ENCODE measurements at regions not wholly inside any gene's neighbourhood (a gene's known extent, or its start where the extent isn't known, plus 50 kb on each side); places are given as distances from the start of the nearest gene placed in this dataset.
"Not testable (repeated sequence)": the region's sequence is repeated elsewhere in the genome, so short reads cannot be mapped to it uniquely, and the experiment has no call there.

- TF ChIP-seq POLR2A (IDR thresholded peaks at IDR 0.05; ENCODE audit: low read depth, low read length) (no peak), POU2F2 (IDR thresholded peaks at IDR 0.05; ENCODE audit: low read depth, low read length) (no peak), TAF1 (IDR thresholded peaks at IDR 0.05; ENCODE audit: low read depth, low read length) (no peak), SPI1 (IDR thresholded peaks at IDR 0.05; ENCODE audit: low read depth, low read length) (no peak), POLR2AphosphoS5 (IDR thresholded peaks at IDR 0.05; ENCODE audit: low read depth, low read length) (no peak), PAX5 (IDR thresholded peaks at IDR 0.05; ENCODE audit: insufficient read depth, low read length, severe bottlenecking) (no peak)
- FAIRE-seq (no peak), DNase-seq (ENCODE audit: insufficient read length, low spot score) (no peak)
These were observed 80.5 kb upstream of the OSBPL11 start for GRCh38 chr3:125675791-125676190.

GRCh38 chr3:125679258-125679657 is 84.0 kb upstream of the OSBPL11 start:
- FAIRE-seq = no peak
- TF ChIP-seq SPI1 (IDR thresholded peaks at IDR 0.05; ENCODE audit: low read depth, low read length) = no peak
- no peak for TF ChIP-seq POLR2AphosphoS5 (IDR thresholded peaks at IDR 0.05; ENCODE audit: low read depth, low read length)
- TF ChIP-seq TAF1 (IDR thresholded peaks at IDR 0.05; ENCODE audit: low read depth, low read length) = no peak
- TF ChIP-seq PAX5 (IDR thresholded peaks at IDR 0.05; ENCODE audit: insufficient read depth, low read length, severe bottlenecking) = no peak
- DNase-seq (ENCODE audit: insufficient read length, low spot score) = no peak

- no peak for FAIRE-seq
- DNase-seq (ENCODE audit: insufficient read length, low spot score) = no peak
- TF ChIP-seq PAX5 (IDR thresholded peaks at IDR 0.05; ENCODE audit: insufficient read depth, low read length, severe bottlenecking) (no peak), TAF1 (IDR thresholded peaks at IDR 0.05; ENCODE audit: low read depth, low read length) (no peak), SPI1 (IDR thresholded peaks at IDR 0.05; ENCODE audit: low read depth, low read length) (no peak), POLR2A (IDR thresholded peaks at IDR 0.05; ENCODE audit: low read depth, low read length) (no peak), POU2F2 (IDR thresholded peaks at IDR 0.05; ENCODE audit: low read depth, low read length) (no peak), POLR2AphosphoS5 (IDR thresholded peaks at IDR 0.05; ENCODE audit: low read depth, low read length) (no peak)
These were observed 85.8 kb upstream of the OSBPL11 start for GRCh38 chr3:125681146-125681545.

GRCh38 chr3:125681906-125682305 is 86.6 kb upstream of the OSBPL11 start:
- not testable (repeated sequence) for FAIRE-seq; DNase-seq (ENCODE audit: insufficient read length, low spot score)

GRCh38 chr3:125682610-125683009 is 87.3 kb upstream of the OSBPL11 start:
- not testable (repeated sequence) for FAIRE-seq; DNase-seq (ENCODE audit: insufficient read length, low spot score)

GRCh38 chr3:125683067-125683829 is 88.0 kb upstream of the OSBPL11 start:
- no peak for TF ChIP-seq POLR2AphosphoS5 (IDR thresholded peaks at IDR 0.05; ENCODE audit: low read depth, low read length)
- TF ChIP-seq PAX5 (IDR thresholded peaks at IDR 0.05; ENCODE audit: insufficient read depth, low read length, severe bottlenecking) = no peak
- FAIRE-seq = no peak
- no peak for DNase-seq (ENCODE audit: insufficient read length, low spot score)

- peak; percentile 5 for FAIRE-seq
- TF ChIP-seq PAX5 (IDR thresholded peaks at IDR 0.05; ENCODE audit: insufficient read depth, low read length, severe bottlenecking) (no peak), POLR2A (IDR thresholded peaks at IDR 0.05; ENCODE audit: low read depth, low read length) (no peak), TAF1 (IDR thresholded peaks at IDR 0.05; ENCODE audit: low read depth, low read length) (no peak), POU2F2 (IDR thresholded peaks at IDR 0.05; ENCODE audit: low read depth, low read length) (no peak), SPI1 (IDR thresholded peaks at IDR 0.05; ENCODE audit: low read depth, low read length) (no peak), POLR2AphosphoS5 (IDR thresholded peaks at IDR 0.05; ENCODE audit: low read depth, low read length) (no peak)
- DNase-seq (ENCODE audit: insufficient read length, low spot score) = no peak
These were observed 88.9 kb upstream of the OSBPL11 start for GRCh38 chr3:125684199-125684598.

- not testable (repeated sequence) for FAIRE-seq
These were observed 90.4 kb upstream of the OSBPL11 start for GRCh38 chr3:125685741-125686140.

GRCh38 chr3:125692361-125692760 is 97.1 kb upstream of the OSBPL11 start:
- DNase-seq (ENCODE audit: insufficient read length, low spot score) (no peak), FAIRE-seq (no peak)
- TF ChIP-seq POU2F2 (IDR thresholded peaks at IDR 0.05; ENCODE audit: low read depth, low read length) (no peak), SPI1 (IDR thresholded peaks at IDR 0.05; ENCODE audit: low read depth, low read length) (no peak), POLR2A (IDR thresholded peaks at IDR 0.05; ENCODE audit: low read depth, low read length) (no peak), PAX5 (IDR thresholded peaks at IDR 0.05; ENCODE audit: insufficient read depth, low read length, severe bottlenecking) (no peak), POLR2AphosphoS5 (IDR thresholded peaks at IDR 0.05; ENCODE audit: low read depth, low read length) (no peak), TAF1 (IDR thresholded peaks at IDR 0.05; ENCODE audit: low read depth, low read length) (no peak)

More at GRCh38 chr3:125685741-125686140, 90.4 kb upstream of the OSBPL11 start:
- DNase-seq (ENCODE audit: insufficient read length, low spot score) = not testable (repeated sequence)

- FAIRE-seq = no peak
- DNase-seq (ENCODE audit: insufficient read length, low spot score) = no peak
- no peak for TF ChIP-seq PAX5 (IDR thresholded peaks at IDR 0.05; ENCODE audit: insufficient read depth, low read length, severe bottlenecking)
- no peak for TF ChIP-seq POLR2A (IDR thresholded peaks at IDR 0.05; ENCODE audit: low read depth, low read length)
- no peak for TF ChIP-seq POU2F2 (IDR thresholded peaks at IDR 0.05; ENCODE audit: low read depth, low read length)
- no peak for TF ChIP-seq POLR2AphosphoS5 (IDR thresholded peaks at IDR 0.05; ENCODE audit: low read depth, low read length)
- no peak for TF ChIP-seq TAF1 (IDR thresholded peaks at IDR 0.05; ENCODE audit: low read depth, low read length)
- TF ChIP-seq SPI1 (IDR thresholded peaks at IDR 0.05; ENCODE audit: low read depth, low read length) = no peak
These were observed 98.6 kb upstream of the OSBPL11 start for GRCh38 chr3:125693887-125694286.

- no peak for DNase-seq (ENCODE audit: insufficient read length, low spot score)
- FAIRE-seq = no peak
- TF ChIP-seq POU2F2 (IDR thresholded peaks at IDR 0.05; ENCODE audit: low read depth, low read length) (no peak), TAF1 (IDR thresholded peaks at IDR 0.05; ENCODE audit: low read depth, low read length) (no peak), POLR2AphosphoS5 (IDR thresholded peaks at IDR 0.05; ENCODE audit: low read depth, low read length) (no peak), SPI1 (IDR thresholded peaks at IDR 0.05; ENCODE audit: low read depth, low read length) (no peak)
These were observed 99.5 kb upstream of the OSBPL11 start for GRCh38 chr3:125694761-125695294.
